CD14-positive monocyte (primary cell): ENCODE measurements at regions not wholly inside any gene's neighbourhood (a gene's known extent, or its start where the extent isn't known, plus 50 kb on each side); places are given as distances from the start of the nearest gene placed in this dataset.

Experiments
- DNase-seq, 3 donors: peaks; one replicate each; pipeline ENCODE4 v3.0.0-alpha.2; 2011 to 2022
- H2AFZ ChIP-seq: 2 replicates; pipeline ENCODE4 v1.6.0; 2012; ENCODE audit warnings: mild to moderate bottlenecking, low read depth, low read length, inconsistent platforms; ENCODE audit not compliant: insufficient read depth, poor library complexity, severe bottlenecking
- H3K27ac ChIP-seq, 2 donors: 1 replicate in 1 of 2; 2 replicates in 1 of 2; pipeline ENCODE4 v1.5.1; 2012 to 2013; ENCODE audit warnings: low read length in 2 of 2, control low read depth in 1 of 2, inconsistent platforms in 1 of 2, low read depth in 1 of 2, mild to moderate bottlenecking in 1 of 2
- H3K27me3 ChIP-seq, 2 donors: one replicate each; pipeline versions ENCODE4 v1.6.0 to v1.6.1; 2011 to 2013; ENCODE audit warnings: low read length in 2 of 2; ENCODE audit not compliant: control insufficient read depth in 2 of 2, insufficient read depth in 2 of 2
- H3K36me3 ChIP-seq, 2 donors: replicated peaks in 1 of 2; 1 replicate in 1 of 2; 2 replicates in 1 of 2; pipeline versions ENCODE4 v1.5.1 to v1.6.1; 2012 to 2013; ENCODE audit warnings: low read length in 2 of 2, control low read depth in 1 of 2, inconsistent platforms in 1 of 2, mild to moderate bottlenecking in 1 of 2; ENCODE audit not compliant: insufficient read depth in 2 of 2, control insufficient read depth in 1 of 2
- H3K4me1 ChIP-seq, 2 donors: 1 replicate in 1 of 2; 2 replicates in 1 of 2; pipeline versions ENCODE4 v1.5.1 to v1.6.1; 2012 to 2013; ENCODE audit warnings: low read length in 2 of 2, control low read depth in 1 of 2, inconsistent platforms in 1 of 2, mild to moderate bottlenecking in 1 of 2, moderate library complexity in 1 of 2; ENCODE audit not compliant: insufficient read depth in 2 of 2, control insufficient read depth in 1 of 2
- H3K4me2 ChIP-seq: replicated peaks from 2 replicates; pipeline ENCODE3; 2012; ENCODE audit warnings: low read length, moderate library complexity, mild to moderate bottlenecking; ENCODE audit not compliant: poor library complexity, severe bottlenecking; ENCODE audit errors: extremely low read depth
- H3K4me3 ChIP-seq, 3 experiments: fragments of 200-600 bp in 1 of 3; sonication (generic) in 1 of 3; replicated peaks in 1 of 3; 1 replicate in 2 of 3; 2 replicates in 1 of 3; pipeline ENCODE4 v1.5.1; 2011 to 2013; ENCODE audit warnings: low read length in 3 of 3, mild to moderate bottlenecking in 3 of 3, control low read depth in 2 of 3, low read depth in 2 of 3, inconsistent platforms in 1 of 3, moderate library complexity in 1 of 3
- H3K79me2 ChIP-seq: 2 replicates; pipeline ENCODE4 v1.6.0; 2012; ENCODE audit warnings: mild to moderate bottlenecking, control low read depth, inconsistent platforms, low read length, moderate library complexity; ENCODE audit not compliant: insufficient read depth
- H3K9ac ChIP-seq: 2 replicates; pipeline ENCODE4 v1.6.0; 2017; ENCODE audit warnings: low read length, mild to moderate bottlenecking; ENCODE audit not compliant: insufficient read depth, poor library complexity, severe bottlenecking
- H3K9me3 ChIP-seq, 2 donors: replicated peaks in 1 of 2; 1 replicate in 1 of 2; 2 replicates in 1 of 2; pipeline versions ENCODE4 v1.5.1 to v1.6.1; 2012 to 2013; ENCODE audit warnings: low read length in 2 of 2, control low read depth in 1 of 2; ENCODE audit not compliant: control insufficient read depth in 1 of 2, insufficient read depth in 1 of 2
- H4K20me1 ChIP-seq: 2 replicates; pipeline ENCODE4 v1.6.0; 2012; ENCODE audit warnings: mild to moderate bottlenecking, low read length, control low read depth, moderate library complexity; ENCODE audit not compliant: insufficient read depth
- H3K27ac Mint-ChIP-seq, 7 donors: one replicate each; pipeline ENCODE4 v1.8.0; 2020; ENCODE audit warnings: mild to moderate bottlenecking in 7 of 7, mixed read lengths in 7 of 7, moderate library complexity in 6 of 7, inconsistent platforms in 2 of 7
- H3K27me3 Mint-ChIP-seq, 3 donors: one replicate each; pipeline ENCODE4 v1.8.0; 2021 to 2022; ENCODE audit warnings: low read depth in 3 of 3, mild to moderate bottlenecking in 3 of 3, mixed read lengths in 3 of 3, moderate library complexity in 3 of 3, inconsistent platforms in 1 of 3
- H3K36me3 Mint-ChIP-seq, 2 donors: one replicate each; pipeline ENCODE4 v1.8.0; 2020; ENCODE audit warnings: mixed read lengths in 2 of 2, inconsistent platforms in 1 of 2, mild to moderate bottlenecking in 1 of 2
- H3K4me1 Mint-ChIP-seq: one replicate; pipeline ENCODE4 v1.8.0; 2020; ENCODE audit warnings: mild to moderate bottlenecking, mixed read lengths
- H3K4me3 Mint-ChIP-seq, 2 donors: one replicate each; pipeline ENCODE4 v1.8.0; 2020; ENCODE audit warnings: mild to moderate bottlenecking in 2 of 2, mixed read lengths in 2 of 2, moderate library complexity in 1 of 2
- H3K9me3 Mint-ChIP-seq, 7 donors: one replicate each; pipeline ENCODE4 v1.8.0; 2020 to 2022; ENCODE audit warnings: mixed read lengths in 7 of 7, mild to moderate bottlenecking in 6 of 7, moderate library complexity in 6 of 7, inconsistent platforms in 2 of 7
- WGBS: methylation state at CpG from one replicate; pipeline ENCODE4 v1.1.5; 2013; ENCODE audit warnings: missing lambda C conversion rate; ENCODE audit not compliant: insufficient coverage; 5-methylcytosine and 5-hydroxymethylcytosine counted together
- intact Hi-C, 2 donors: fragments of 100-400 bp; cut with micrococcal nuclease; formaldehyde crosslinking; loops; one replicate each; pipeline versions ENCODE4 v1.15.0 to v1.15.1; 2023
- TF ChIP-seq, protein P1 (sequence below): fragments of 200-600 bp; IDR thresholded peaks from one replicate; pipeline ENCODE4 v1.8.0; 2022; ENCODE audit warnings: antibody characterized with exemption, mild to moderate bottlenecking

DNA sequence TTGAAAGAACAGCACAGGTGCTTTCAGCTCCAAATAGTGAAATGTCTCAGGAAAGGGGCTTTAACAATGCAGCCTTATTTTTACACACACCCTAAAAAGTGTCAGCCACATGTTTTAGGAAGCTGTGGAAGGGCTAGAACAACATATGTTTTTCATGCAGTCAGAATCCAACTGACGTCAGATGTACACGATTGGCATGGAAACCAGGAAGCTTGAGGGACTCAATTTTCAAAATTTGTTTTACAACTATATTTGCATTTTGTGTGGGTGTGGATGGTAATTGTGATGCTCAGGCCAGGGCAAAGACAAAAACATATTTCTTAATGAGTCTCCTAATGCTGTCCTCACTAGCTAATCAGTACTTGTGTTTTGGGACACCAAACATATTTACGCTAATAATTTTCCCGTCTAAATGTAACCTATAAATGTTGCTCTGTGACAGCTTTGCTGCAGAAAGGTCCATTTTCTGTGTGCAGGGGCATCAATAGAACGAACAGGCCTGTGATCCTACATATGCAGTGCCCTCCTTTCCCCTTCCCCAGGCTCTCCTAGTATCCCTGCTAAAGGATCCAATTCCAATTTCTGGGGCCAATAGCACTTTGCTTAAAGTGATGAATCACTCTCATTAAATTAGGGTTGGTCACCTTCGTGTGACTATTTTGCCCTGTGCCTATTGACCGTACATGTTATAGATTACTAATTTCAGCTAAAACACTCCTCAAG, 434.0 kb upstream of the CDH5 start:
- Histone ChIP-seq H3K36me3 (no peaks in the 10 kb centered on the region), H3K27me3 (no peaks in the 10 kb centered on the region), H4K20me1 (no peaks in the 10 kb centered on the region), H3K4me2 (no peak overlapping the region), H2AFZ (no peak overlapping the region), H3K79me2 (no peaks in the 10 kb centered on the region), H3K9me3 (no peaks in the 10 kb centered on the region), H3K4me3 (no peak overlapping the region), H3K4me1 (no peaks in the 10 kb centered on the region), H3K27ac (no peak overlapping the region), H3K9ac (no peak overlapping the region)
- H3K27me3 Mint-ChIP-seq: peaks cover 2 to 6% (median 5%) of the 10 kb centered on the region in 3 donors
- no peaks in the 10 kb centered on the region for H3K36me3 Mint-ChIP-seq
- H3K27ac Mint-ChIP-seq: no peak overlapping the region
- WGBS: 96% methylated on average over 3 of the region's 7 CpGs
- intact Hi-C loops: no loop called here
- H3K4me1 Mint-ChIP-seq: no peaks in the 10 kb centered on the region
- H3K9me3 Mint-ChIP-seq: peaks cover 0 to 6% (median 3%) of the 10 kb centered on the region in 7 donors
- no peak overlapping the region for H3K4me3 Mint-ChIP-seq
- TF ChIP-seq, protein P1, sequence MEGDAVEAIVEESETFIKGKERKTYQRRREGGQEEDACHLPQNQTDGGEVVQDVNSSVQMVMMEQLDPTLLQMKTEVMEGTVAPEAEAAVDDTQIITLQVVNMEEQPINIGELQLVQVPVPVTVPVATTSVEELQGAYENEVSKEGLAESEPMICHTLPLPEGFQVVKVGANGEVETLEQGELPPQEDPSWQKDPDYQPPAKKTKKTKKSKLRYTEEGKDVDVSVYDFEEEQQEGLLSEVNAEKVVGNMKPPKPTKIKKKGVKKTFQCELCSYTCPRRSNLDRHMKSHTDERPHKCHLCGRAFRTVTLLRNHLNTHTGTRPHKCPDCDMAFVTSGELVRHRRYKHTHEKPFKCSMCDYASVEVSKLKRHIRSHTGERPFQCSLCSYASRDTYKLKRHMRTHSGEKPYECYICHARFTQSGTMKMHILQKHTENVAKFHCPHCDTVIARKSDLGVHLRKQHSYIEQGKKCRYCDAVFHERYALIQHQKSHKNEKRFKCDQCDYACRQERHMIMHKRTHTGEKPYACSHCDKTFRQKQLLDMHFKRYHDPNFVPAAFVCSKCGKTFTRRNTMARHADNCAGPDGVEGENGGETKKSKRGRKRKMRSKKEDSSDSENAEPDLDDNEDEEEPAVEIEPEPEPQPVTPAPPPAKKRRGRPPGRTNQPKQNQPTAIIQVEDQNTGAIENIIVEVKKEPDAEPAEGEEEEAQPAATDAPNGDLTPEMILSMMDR: no peak
- no peak for DNase-seq

DNA sequence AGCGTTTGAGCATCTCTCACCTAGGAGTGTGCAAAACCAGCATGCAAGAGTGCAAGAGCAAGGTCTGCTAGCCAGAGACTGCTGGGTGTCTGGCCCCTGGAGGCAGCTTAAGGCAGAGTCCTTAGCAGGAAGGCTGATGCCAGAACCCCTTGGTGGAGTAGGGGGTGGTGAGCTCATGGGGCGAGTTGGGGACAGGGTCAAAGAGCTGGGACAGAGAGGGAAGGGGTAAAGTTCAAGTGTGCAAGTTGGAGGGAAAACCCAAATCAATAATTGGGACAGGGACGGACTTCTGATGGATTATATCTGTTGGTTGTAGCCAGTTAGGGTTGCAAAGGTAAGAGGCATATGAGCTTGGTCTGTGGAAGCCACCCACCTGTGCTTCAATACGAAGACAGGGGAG, 443.6 kb upstream of the CDH5 start:
- no peak overlapping the region for H3K27ac ChIP-seq
- H3K27me3 ChIP-seq: no peaks in the 10 kb centered on the region
- no peaks in the 10 kb centered on the region for H3K79me2 ChIP-seq
- no peaks in the 10 kb centered on the region for H3K36me3 ChIP-seq
- WGBS: 76% methylated on average over 4 of the region's 4 CpGs
- no peaks in the 10 kb centered on the region for H3K9me3 ChIP-seq
- no peak overlapping the region for H3K9ac ChIP-seq
- TF ChIP-seq, protein P1: no peak
- DNase-seq: no peak
- no peaks in the 10 kb centered on the region for H4K20me1 ChIP-seq
- intact Hi-C loops: no loop called here
- peaks cover 0 to 7% (median 0%) of the 10 kb centered on the region in 7 donors for H3K9me3 Mint-ChIP-seq
- no peak overlapping the region for H2AFZ ChIP-seq
- H3K4me1 Mint-ChIP-seq: no peaks in the 10 kb centered on the region
- H3K4me2 ChIP-seq: no peak overlapping the region
- no peaks in the 10 kb centered on the region for H3K4me1 ChIP-seq
- H3K27me3 Mint-ChIP-seq: peaks cover 7 to 15% (median 7%) of the 10 kb centered on the region in 3 donors
- no peaks in the 10 kb centered on the region for H3K36me3 Mint-ChIP-seq
- H3K4me3 Mint-ChIP-seq: no peak overlapping the region
- H3K27ac Mint-ChIP-seq: peak overlapping the region in 1 of 7 donors; percentile 28
- H3K4me3 ChIP-seq: no peak overlapping the region
